ENCODE measurements at regions not wholly inside any gene's neighbourhood (a gene's known extent, or its start where the extent isn't known, plus 50 kb on each side); places are given as distances from the start of the nearest gene placed in this dataset.

DNA sequence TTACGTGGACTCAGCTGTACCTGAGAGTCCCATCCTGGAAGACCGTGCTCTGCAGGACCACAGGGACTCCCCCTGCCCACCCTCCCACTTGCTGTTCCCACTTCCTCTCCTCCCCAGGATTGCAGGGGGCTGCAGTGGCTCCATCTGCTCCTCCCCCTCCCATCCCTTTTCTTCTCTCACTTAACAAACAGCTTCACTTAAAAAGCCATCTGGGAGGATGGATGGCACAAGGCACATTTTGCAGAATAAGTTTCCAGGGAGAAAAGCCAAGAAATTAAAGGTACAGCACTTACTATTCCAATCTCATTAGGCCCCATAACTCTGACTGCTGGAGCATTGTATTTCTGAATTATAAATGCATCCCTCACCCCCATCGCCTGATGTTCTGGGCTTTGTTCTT lies 458.7 kb downstream of the PTPRU start:
- Histone ChIP-seq H3K4me3 (ENCODE audit: insufficient read length, low read depth) (no peak overlapping the region), H3K9me3 (ENCODE audit: insufficient read depth, low read length) (0 out of 2 replicates have a peak, but pooled peaks cover 4% of the 10 kb centered on the region), H3K4me1 (ENCODE audit: insufficient read depth, insufficient read length) (peaks cover 14% of the 10 kb centered on the region), H3K9ac (ENCODE audit: insufficient read length, low read depth) (no peak overlapping the region), H3K27me3 (ENCODE audit: insufficient read depth, insufficient read length) (no peaks in the 10 kb centered on the region), H3K36me3 (ENCODE audit: insufficient read depth, insufficient read length, low read length) (no peaks in the 10 kb centered on the region)
- TF ChIP-seq SUZ12 (IDR thresholded peaks at IDR 0.05; ENCODE audit: extremely low read depth, insufficient read depth, insufficient read length), result no peak
- TF ChIP-seq ZNF274 (IDR thresholded peaks at IDR 0.05; ENCODE audit: low read depth, low read length), result no peak
- no peak for TF ChIP-seq YY1 (IDR thresholded peaks at IDR 0.05; ENCODE audit: insufficient read depth, insufficient read length)
- DNase-seq (ENCODE audit: low read depth, low spot score), result no peak

DNA sequence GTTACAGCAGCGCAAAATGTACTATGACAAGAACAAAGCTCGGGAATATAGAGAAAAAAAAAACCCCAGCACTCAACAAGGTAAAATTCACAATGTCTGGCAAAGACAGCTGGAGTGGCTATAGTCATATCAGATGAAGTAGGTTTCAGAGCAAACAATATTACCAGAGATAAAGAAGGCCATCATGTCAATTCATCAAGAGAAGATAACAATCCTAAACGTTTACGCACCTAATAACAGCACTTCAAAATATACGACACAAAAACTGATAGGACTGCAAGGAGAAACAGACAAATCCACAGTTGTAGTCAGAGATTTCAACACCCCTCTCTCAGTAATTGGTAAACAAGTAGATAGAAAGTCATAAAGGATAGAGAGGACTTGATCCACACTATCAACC lies 455.2 kb downstream of the PTPRU start:
- DNase-seq (ENCODE audit: low read depth, low spot score), result no peak
- H3K4me1 ChIP-seq (ENCODE audit: insufficient read depth, insufficient read length), result peaks cover 9% of the 10 kb centered on the region
- no peaks in the 10 kb centered on the region for H3K36me3 ChIP-seq (ENCODE audit: insufficient read depth, insufficient read length, low read length)
- no peaks in the 10 kb centered on the region for H3K27me3 ChIP-seq (ENCODE audit: insufficient read depth, insufficient read length)
- 0 out of 2 replicates have a peak, but pooled peaks cover 4% of the 10 kb centered on the region for H3K9me3 ChIP-seq (ENCODE audit: insufficient read depth, low read length)
- TF ChIP-seq YY1 (IDR thresholded peaks at IDR 0.05; ENCODE audit: insufficient read depth, insufficient read length), result no peak
- no peak for TF ChIP-seq SUZ12 (IDR thresholded peaks at IDR 0.05; ENCODE audit: extremely low read depth, insufficient read depth, insufficient read length)
- TF ChIP-seq ZNF274 (IDR thresholded peaks at IDR 0.05; ENCODE audit: low read depth, low read length), result no peak
- H3K9ac ChIP-seq (ENCODE audit: insufficient read length, low read depth), result no peak overlapping the region
- H3K4me3 ChIP-seq (ENCODE audit: insufficient read length, low read depth), result no peak overlapping the region

DNA sequence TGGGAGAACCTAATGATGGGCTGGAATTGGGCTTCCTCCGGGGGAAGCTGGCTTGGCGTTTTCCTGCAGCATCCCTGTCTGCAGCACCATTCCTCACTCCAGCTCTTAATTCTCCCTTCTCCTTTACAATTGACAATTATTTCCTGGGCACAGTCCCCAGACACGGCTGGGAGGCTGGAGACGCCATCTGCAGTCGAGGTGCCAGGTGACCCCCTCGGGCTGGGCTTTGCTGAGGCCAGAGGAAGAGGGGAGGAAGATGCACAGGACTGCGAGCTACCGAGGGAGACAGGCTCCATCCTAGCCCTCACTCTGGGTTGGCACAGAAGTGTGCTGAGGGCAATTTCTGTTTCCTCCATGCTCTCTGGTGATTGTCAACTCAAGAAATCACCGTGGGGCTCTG lies 453.8 kb downstream of the PTPRU start:
- Histone ChIP-seq H3K4me3 (ENCODE audit: insufficient read length, low read depth) (no peak overlapping the region), H3K4me1 (ENCODE audit: insufficient read depth, insufficient read length) (peaks cover 15% of the 10 kb centered on the region), H3K36me3 (ENCODE audit: insufficient read depth, insufficient read length, low read length) (no peaks in the 10 kb centered on the region), H3K9me3 (ENCODE audit: insufficient read depth, low read length) (0 out of 2 replicates have a peak, but pooled peaks cover 4% of the 10 kb centered on the region), H3K9ac (ENCODE audit: insufficient read length, low read depth) (no peak overlapping the region), H3K27me3 (ENCODE audit: insufficient read depth, insufficient read length) (no peaks in the 10 kb centered on the region)
- no peak for DNase-seq (ENCODE audit: low read depth, low spot score)
- TF ChIP-seq YY1 (IDR thresholded peaks at IDR 0.05; ENCODE audit: insufficient read depth, insufficient read length), result no peak
- TF ChIP-seq SUZ12 (IDR thresholded peaks at IDR 0.05; ENCODE audit: extremely low read depth, insufficient read depth, insufficient read length), result no peak
- TF ChIP-seq ZNF274 (IDR thresholded peaks at IDR 0.05; ENCODE audit: low read depth, low read length), result no peak

DNA sequence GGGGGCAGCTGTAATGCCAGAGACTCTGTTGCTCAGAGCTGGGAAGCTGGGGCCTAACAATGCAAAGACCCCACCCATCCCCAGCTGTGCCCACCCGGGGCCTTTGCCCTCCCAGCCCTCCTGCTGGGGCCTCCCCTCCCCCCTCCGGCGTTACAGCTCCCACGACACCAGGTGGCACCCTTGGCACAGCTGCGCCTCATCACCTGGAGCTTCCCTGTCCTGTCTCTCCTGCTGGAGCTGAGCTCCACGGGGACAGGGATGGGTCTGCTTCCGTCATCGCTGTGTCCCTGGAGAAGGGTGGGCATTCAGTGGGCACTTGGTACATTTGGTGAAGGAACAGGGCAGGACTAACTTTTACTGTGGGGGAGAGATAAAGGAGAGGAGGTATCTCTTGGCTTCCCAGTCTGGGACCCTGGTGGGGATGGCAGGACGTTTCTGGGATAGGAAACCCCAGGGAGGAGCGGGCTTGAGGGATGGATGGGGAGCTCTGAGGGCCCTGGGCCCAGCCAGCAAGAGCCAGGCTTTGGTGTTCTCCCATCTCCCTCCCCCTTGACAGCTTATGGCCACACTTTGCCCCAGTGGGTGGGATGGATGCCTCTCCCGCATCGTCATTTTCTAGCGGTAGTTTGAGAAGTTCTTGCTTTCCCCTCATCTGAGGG lies 453.2 kb downstream of the PTPRU start:
- no peak for TF ChIP-seq SUZ12 (IDR thresholded peaks at IDR 0.05; ENCODE audit: extremely low read depth, insufficient read depth, insufficient read length)
- no peak for TF ChIP-seq ZNF274 (IDR thresholded peaks at IDR 0.05; ENCODE audit: low read depth, low read length)
- TF ChIP-seq YY1 (IDR thresholded peaks at IDR 0.05; ENCODE audit: insufficient read depth, insufficient read length), result no peak
- no peaks in the 10 kb centered on the region for H3K36me3 ChIP-seq (ENCODE audit: insufficient read depth, insufficient read length, low read length)
- DNase-seq (ENCODE audit: low read depth, low spot score), result no peak
- H3K9ac ChIP-seq (ENCODE audit: insufficient read length, low read depth), result no peak overlapping the region
- H3K9me3 ChIP-seq (ENCODE audit: insufficient read depth, low read length), result 0 out of 2 replicates have a peak, but pooled peaks cover 4% of the 10 kb centered on the region
- H3K4me3 ChIP-seq (ENCODE audit: insufficient read length, low read depth), result no peak overlapping the region
- H3K4me1 ChIP-seq (ENCODE audit: insufficient read depth, insufficient read length), result peaks cover 15% of the 10 kb centered on the region
- no peaks in the 10 kb centered on the region for H3K27me3 ChIP-seq (ENCODE audit: insufficient read depth, insufficient read length)

DNA sequence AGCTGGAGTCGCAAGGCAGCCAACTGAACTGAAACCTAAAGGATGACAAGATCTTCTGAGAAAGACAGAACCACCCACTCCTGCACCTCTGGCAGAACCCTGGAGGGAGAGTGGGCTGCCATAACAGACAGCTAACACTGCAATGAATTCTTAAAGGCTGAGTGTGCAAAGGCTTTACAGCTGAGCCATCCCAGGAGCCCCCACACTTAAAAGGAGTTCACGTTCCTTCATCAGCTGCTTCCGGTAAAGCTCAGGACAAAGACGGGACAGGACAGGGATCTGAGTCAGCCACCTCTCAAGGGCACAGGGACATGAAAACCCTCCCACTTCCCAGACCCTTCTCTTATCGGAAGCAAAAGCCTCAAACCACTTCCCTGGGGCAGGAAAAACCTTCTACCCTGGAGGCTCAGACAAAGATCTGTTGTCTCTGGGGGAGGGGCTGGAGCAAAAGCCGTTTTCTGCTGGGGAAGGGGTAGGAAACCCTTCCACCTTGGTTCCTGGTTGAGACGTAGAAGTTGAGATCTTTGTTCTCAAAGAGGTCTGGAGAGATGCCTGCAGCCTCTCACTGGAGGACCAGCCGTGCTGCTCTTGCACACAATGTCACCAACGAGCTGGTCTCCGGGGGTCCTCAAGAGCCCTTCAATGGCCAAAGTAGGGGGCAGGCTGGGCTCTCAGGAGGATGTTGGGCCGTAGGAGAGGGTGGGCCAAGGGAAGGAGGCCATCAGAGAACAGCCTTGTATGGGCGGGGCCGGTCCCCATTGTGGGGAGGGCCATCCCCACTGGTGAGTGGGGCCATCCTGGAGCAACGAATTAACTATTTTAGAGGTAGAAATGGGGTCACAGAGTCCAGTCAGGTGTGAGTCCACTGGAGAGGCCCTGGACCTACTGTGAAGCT lies 452.4 kb downstream of the PTPRU start:
- Histone ChIP-seq H3K9ac (ENCODE audit: insufficient read length, low read depth) (no peak overlapping the region), H3K9me3 (ENCODE audit: insufficient read depth, low read length) (0 out of 2 replicates have a peak, but pooled peaks cover under 1% of the 10 kb centered on the region), H3K27me3 (ENCODE audit: insufficient read depth, insufficient read length) (no peaks in the 10 kb centered on the region), H3K36me3 (ENCODE audit: insufficient read depth, insufficient read length, low read length) (no peaks in the 10 kb centered on the region), H3K4me3 (ENCODE audit: insufficient read length, low read depth) (no peak overlapping the region), H3K4me1 (ENCODE audit: insufficient read depth, insufficient read length) (peaks cover 15% of the 10 kb centered on the region)
- no peak for DNase-seq (ENCODE audit: low read depth, low spot score)
- no peak for TF ChIP-seq SUZ12 (IDR thresholded peaks at IDR 0.05; ENCODE audit: extremely low read depth, insufficient read depth, insufficient read length)
- TF ChIP-seq ZNF274 (IDR thresholded peaks at IDR 0.05; ENCODE audit: low read depth, low read length), result no peak
- no peak for TF ChIP-seq YY1 (IDR thresholded peaks at IDR 0.05; ENCODE audit: insufficient read depth, insufficient read length)

DNA sequence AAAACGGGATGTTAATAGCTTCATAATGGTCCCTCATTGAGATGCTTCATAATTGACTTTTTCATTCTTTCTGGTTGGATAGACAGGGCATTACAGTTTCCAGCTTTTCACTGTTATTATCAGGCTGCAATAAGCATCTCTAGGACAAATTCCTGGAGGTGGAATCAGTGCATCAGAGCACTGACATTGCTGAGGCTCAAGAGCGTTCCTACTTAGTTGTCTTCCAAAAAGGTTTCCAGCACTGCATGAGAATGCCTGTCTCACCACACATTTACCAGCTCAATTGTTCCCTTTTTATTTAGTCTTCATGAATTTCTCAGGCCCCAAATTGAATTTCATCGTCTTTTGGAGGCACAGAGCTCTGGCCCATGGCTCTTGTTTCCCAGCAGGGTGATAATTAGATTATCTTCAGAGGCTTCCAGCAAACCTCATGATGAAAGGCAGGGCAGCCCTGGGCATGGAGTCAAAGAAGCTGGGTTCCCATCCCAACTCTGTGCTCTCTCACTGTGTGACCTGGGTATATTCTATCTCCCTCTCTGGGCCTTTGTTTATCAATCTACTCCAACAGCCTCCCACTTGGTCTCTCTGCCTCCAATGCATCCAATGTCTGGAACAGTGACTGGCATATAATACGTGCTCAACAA lies 451.4 kb downstream of the PTPRU start:
- no peak overlapping the region for H3K9ac ChIP-seq (ENCODE audit: insufficient read length, low read depth)
- H3K27me3 ChIP-seq (ENCODE audit: insufficient read depth, insufficient read length), result no peaks in the 10 kb centered on the region
- no peak overlapping the region for H3K4me3 ChIP-seq (ENCODE audit: insufficient read length, low read depth)
- no peak for DNase-seq (ENCODE audit: low read depth, low spot score)
- H3K36me3 ChIP-seq (ENCODE audit: insufficient read depth, insufficient read length, low read length), result no peaks in the 10 kb centered on the region
- H3K4me1 ChIP-seq (ENCODE audit: insufficient read depth, insufficient read length), result peaks cover 19% of the 10 kb centered on the region
- H3K9me3 ChIP-seq (ENCODE audit: insufficient read depth, low read length), result no peaks in the 10 kb centered on the region
- TF ChIP-seq YY1 (IDR thresholded peaks at IDR 0.05; ENCODE audit: insufficient read depth, insufficient read length) (no peak), ZNF274 (IDR thresholded peaks at IDR 0.05; ENCODE audit: low read depth, low read length) (no peak), SUZ12 (IDR thresholded peaks at IDR 0.05; ENCODE audit: extremely low read depth, insufficient read depth, insufficient read length) (no peak)

Measured in NT2/D1 (cell line).